Glomerular visceral epithelial cell (primary cell): ENCODE measurements at regions not wholly inside any gene's neighbourhood (a gene's known extent, or its start where the extent isn't known, plus 50 kb on each side); places are given as distances from the start of the nearest gene placed in this dataset.
A peak's percentile ranks its signal among the peaks of the same experiment; 100 is the strongest.

Experiments
- DNase-seq: peaks from one replicate; pipeline ENCODE4 v3.0.0-alpha.2; 2016; ENCODE audit errors: extremely low spot score

DNA sequence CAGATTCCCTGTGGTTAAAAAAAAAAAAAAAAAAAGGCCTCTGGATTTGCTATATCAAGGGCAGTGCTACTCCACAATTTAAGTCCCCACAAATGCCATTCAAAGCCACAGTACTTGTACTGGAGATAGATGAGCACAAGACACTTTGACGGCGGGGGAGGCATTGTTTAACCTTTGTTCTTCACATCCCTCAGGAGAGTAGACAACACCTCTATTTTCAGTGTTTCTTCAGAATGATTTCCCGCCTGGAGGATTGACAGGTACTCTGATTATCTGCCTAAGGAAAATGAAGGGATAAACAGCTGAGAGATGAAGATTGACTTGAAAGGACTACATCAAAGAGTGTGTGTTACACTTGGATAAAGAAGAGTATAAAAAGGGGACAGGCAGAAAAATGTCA is 58.7 kb downstream of the OTOL1 start:
- no peak for DNase-seq

DNA sequence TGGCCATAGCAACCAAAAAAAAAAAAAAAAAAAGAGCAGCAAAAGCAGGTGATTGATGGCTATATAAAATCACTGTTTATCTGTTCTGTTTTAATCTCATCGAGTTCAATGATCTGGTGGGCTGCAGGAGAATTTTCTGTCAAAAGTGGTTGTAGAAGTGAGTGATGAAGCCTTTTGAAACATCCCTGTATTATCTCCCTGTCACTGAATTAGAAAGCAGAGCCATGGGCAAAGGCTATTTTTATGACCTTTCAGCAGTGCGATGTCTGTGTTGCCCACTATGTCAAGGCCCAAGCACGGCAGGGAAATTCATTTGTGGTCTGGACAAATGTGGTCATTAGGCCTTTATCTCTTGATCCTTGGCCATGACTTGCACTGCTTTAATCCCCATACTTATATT is 59.9 kb downstream of the OTOL1 start:
- DNase-seq, result no peak

DNA sequence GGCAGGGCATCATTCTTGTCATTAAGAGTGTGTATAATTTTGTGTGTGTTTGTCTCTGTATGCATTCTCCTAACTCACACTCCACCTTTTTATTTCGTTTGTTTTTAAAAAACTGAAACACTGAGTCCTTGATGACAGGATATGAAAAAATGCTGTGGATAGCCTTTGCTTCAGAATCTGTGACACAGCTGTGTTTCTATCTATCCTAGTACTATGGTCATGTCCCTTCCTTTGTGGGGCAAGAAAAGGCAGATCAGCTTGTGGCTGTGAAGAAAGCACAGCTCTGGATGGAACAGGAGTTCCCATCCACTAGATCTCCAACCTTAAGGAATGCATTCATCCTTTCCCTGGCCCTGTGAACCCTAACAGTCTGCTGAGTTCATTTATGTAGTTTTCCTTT is 60.3 kb downstream of the OTOL1 start:
- no peak for DNase-seq

DNA sequence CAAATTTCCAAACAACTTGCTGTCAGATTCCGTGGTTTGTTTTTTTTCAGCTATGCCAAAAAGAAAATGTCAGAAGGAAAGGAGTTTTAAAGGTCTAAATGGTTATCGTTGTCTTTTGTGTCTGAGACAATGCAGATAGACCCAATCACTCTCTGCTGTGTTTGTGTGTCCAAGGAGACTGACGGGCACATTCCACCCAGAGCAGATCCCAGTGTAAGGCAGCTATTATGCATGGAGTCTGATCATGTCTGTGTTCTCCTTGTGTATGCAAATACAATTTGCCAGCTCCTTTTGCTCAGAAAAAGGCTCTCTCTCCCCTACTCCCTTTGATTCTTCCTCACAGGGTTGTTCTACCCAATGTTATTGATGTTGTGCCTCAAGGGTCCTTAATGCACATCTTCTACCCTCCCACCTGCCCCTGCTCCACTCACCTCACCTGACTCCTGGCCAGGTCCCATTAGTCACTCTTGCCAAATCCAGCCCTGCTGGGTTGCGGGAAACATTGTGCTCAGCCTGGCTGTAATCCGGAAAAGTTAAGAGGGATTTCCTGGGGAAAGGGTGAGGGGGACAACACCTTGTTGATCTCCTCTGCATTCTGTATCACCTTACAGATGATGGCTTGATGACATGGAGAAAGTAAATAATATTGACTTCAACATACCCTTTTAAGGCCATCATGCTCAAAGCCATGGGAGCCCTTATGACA is 61.0 kb downstream of the OTOL1 start:
- no peak for DNase-seq

DNA sequence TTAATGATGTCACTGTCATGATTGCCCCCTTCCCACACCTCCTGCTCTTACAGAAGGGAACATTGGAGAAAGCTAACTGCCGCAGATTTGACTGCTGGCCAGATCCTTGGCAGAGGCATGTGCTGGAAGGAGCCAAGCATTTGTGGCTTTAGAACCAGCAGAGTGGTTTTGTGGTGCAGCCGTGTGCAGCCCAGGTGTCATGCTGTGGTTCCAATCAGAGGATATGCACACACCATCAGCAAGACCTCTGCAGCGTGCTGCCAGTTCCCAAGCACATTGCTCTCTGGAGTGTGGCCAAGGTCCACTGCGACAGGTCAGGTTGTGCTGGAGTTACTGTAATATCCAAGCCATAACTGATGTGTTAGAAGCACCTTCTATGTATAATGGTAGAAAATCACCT is 61.6 kb downstream of the OTOL1 start:
- peak; percentile 87 for DNase-seq

DNA sequence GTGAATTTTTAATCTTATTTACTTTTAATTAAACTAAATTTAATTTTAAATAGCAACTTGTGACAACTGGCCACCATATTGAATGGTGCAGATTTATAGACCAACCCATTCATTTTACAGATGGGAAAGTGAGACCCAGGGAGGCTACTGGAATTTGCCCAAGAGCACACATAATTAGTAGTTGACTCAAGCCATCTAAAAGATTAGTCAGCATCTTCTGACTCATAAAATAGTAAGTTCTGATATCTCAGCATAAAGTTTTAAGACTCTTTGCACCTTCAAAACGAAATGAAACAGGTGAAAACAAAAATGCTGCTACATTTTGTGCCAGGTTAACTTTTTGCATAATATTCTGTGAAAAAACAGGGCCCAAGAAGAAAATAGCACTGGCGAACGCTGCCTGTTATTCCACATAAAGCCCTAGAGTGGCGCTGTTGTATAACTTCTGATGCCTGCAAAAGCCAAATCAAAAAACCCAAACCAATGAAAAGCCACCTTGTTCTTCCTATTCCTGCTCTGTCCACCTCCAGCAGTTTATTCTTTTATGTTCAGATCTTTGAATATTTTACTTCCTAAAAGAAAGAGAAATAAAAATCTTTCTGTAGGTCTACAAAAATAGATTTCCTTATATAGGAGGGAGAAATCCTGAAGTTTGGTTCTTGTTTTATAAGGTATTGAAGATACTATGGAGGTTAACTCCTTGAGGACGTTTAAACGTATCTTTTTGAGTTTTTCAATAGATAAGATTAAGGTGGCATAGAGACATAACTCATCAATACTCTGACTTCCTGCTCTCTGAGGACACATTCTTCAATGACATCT is 62.8 kb downstream of the OTOL1 start:
- peak; percentile 40 for DNase-seq

DNA sequence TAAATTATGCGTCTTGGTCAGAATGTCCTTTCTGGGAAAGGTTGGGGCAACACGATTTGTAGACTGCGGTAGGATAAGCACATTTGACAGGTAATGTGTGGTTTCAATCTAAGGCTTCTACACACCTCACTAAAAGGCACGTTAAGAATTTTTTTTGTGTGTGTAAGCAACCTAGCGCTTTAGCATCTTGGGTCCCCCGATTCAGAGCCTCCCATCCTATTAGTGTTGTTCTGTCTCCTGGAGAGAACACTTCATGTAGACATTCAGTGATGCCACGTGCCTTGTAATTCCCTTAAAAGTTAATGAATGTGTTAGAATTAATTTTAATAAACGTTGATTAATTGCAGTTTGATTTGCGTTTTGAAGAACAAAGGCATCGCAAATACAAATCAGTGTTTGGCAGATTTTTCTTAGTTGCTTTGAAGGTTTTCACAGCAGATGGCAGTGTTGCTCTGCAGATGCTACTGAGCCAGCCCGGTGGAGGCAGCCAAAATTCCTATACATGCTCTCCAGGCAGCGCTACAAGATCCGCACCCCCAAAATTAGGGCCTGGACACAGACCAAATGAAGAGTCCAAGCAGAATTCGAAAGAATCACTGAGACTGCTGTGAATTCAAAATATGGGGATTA is 63.5 kb downstream of the OTOL1 start:
- DNase-seq, result peak; percentile 9

DNA sequence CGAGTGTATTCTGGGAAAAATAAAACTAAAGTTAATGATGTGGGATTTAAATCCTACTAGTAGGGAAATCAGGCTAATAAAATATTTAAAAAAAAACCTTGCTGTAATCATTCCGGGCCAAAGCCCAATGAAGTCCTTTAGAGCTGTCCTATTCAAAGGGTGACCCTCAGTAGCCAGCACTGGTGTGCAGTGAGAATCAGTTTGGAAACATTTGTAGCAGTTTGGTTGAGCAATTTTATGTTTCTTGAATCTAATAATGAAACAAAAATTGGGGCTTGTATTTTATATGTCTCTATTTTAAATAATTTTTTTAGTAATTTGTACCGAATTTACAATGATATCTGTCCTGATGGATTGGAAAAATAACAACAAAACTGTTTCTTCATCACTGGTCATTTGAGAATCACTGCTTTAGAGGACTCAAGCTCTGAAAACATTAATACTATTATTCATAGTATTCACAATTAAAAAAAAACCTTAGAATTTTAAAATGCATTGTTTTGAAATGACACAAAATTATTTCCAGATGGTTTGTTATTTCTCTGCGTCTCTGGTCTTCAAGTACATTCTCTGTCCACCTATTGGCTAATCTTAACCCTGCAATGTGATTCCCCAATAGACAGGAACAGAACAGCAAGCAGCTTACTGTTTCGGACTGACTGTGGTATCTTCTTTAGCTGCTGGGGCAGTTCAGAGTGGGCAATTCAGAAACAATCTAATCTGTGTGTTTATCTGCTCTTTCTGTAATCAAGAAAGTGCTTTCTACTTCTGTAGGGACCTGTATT is 71.2 kb downstream of the OTOL1 start:
- no peak for DNase-seq

DNA sequence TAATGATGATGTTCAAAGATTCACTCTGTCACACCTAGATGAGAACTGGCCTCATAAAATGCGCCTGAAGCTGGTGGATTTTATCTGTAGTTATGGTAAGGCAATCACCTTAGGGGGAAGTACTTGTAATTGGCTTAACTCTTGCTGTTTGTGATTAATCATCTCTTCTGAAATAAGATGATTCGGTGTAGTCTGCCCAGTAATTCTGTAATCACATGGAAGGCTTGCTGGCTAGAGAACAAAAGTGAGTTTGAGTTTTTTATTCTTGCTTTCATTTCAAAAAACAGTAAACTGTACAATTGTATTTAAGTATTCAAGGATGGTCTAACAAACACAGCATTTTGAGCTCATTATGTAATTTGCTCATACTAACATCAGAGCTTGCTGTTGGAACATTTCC is 72.1 kb downstream of the OTOL1 start:
- DNase-seq, result no peak

DNA sequence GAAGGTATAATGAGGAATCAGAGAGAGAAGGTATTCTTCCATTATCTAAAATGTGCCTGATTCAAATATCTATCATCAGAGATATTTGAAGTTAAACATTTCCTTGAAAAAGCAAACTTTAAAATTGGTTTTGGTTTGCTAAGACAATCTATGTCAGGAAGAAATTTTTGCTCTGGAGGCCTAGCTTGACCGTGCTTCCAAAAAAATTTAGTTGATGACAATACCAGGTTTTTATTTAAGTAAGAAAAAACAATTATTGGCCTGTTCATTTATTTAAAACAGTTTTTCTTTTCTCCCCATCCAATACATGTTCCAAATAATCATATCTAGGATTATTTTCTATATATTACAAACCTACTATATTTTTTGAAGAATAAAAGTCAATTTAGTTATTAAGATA is 75.3 kb downstream of the OTOL1 start:
- DNase-seq, result no peak

DNA sequence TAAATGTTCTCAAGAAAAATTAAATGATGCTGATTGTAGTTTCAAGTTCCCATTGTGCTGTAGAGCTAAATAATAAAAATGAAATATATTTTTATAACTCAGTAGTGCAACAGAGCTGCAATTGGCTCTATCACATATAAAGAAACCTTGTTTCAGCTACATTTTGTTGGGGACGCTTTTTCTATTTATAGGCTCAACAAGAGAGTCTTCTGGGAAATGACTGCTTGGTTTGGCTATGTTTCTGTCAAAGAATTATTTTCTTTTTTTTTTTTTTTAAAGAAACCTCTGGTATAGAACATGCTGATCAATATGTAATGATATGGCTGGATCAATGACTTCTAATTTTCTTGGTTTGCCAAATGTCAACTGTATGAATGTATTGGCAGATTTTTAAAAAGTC is 76.5 kb downstream of the OTOL1 start:
- DNase-seq, result no peak

DNA sequence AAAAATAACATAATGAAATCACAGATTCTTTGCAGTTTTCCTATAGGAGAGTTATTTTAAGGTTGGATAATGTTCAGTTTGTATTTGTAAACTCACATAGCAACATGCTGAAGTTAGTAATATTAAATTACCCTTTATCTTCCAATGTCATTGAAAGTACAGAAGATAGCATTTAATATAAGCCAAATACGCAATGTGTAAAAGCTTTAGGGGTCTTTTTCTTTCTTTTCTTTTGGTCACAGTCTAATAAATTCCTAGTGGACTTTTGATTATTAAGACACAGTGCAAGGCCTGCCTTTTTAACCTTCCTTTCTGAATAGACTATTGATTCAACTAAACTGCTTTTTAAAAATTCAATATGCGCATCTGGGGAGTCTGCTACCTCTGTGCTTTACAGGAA is 79.3 kb downstream of the OTOL1 start:
- no peak for DNase-seq

DNA sequence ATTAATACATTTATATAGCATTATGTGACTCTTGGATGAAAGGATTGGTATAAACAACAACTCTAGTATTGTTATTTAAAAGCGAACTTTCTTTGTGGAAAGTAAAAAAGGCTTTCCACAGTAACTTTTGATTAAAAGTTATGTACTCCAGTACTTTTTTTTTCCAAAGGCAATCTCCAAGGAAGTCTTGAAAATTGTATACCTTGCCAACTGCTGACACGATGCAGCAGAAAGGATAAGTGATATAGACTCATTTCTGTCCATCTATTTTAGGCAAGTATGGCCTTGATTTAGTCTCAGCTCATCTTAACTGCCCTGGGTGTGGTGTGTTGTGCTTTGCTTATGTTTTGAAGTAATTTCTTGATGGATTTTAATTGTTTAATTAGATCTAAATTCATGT is 79.7 kb downstream of the OTOL1 start:
- no peak for DNase-seq

DNA sequence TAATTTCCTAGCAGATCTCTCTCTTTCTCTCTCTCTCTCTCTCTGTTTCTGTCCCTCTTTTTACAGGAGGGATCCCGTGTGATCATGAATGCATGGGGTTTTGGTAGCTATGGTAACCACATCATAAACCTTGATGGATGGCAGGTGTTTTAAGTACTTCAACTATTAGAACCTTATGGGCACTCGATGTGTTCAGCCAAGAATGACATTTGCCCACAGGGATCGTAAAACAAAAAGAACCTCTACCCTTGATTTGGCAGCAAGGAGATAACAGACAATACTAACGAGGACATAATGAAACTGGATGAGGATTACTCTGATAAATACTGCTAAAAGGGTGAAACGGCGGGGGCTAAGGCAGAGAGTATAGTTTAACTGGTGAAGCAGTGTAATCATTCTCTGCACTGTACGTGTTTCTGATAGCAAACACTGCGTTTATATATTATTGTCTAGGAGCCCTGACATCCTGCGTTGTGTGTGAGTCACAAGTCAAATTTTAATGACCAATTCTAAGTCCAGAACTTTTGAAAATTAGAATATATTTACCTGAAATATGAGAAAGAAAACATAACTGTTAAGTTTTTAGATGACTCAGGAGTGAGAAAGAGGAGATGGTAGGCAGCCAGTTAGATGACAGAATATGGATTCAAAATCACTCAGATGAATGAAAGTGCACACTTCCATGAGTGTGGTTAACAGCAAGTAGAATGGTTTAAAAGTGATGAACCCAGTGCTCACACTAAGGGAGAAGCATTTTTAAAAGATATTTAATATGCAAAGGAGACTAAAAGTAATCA is 80.3 kb downstream of the OTOL1 start:
- DNase-seq, result no peak

DNA sequence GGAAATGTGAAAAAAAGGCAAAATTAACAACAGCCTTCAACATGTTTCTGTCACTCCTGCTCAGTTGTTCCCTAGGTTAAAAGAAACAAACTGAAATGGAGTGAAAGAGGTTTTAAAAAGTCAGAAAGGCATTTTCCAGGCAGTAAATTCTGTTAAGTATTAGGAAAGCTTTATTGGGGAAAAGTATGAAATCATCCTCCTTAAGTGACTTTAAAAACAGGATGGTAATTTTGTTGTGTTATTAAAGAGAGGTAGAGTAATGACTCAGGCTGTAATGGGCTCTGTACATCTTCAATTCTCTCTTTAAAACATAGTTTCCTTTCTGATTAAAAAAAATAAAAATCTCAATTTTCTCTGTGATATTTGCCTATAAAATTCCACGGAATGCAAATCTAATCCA is 81.1 kb downstream of the OTOL1 start:
- DNase-seq, result no peak

DNA sequence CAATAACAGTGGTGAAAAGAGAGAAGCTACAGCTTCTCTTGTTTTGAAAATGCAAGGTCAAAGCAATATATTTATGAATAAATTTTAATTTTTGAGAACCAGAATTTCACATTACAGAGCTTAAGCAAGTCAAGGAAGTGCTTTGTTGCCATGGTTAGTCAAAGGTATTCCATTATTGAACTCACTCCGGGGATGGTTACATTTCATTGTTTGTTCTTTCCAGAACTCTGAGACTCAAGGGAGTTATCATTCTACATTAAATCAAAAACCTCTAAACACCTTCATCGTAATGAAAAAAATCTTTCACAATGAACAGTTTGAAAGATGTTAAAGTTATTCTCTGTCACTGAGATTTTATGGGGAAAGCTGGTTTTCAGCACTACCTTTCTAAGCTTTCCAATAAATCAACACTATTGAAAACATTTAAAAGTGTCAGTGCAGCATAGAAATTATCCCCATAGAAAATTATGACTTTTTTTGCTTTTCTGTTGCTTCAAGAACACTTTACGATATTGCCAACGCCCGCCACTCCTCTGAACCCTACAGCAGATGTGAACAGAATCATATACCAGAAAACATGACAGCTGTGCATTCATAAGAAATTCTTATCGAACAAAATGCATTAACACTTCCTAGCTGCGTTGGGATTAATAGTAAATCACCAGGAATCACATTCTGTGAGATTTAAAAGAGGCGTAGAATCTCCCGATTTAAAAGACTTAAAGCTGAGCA is 83.0 kb downstream of the OTOL1 start:
- no peak for DNase-seq

DNA sequence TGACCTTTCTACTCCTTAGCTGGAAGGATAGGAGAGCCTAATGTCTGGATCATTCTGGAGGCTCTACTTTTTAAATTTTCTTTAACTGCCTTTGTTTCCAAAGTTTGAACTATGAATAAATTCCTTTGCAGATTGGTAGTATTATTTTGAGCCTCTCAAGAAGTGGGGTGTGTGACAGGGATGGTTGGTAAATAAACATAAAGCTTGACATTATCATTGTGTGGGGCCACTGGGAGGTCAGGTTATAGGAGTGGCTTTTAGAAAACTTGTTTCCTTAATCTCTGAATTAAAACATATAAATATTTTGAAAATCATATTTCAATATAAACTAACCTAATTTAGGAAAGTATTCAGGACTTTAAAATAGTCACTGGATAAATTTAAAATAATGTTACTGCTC is 89.3 kb downstream of the OTOL1 start:
- no peak for DNase-seq

DNA sequence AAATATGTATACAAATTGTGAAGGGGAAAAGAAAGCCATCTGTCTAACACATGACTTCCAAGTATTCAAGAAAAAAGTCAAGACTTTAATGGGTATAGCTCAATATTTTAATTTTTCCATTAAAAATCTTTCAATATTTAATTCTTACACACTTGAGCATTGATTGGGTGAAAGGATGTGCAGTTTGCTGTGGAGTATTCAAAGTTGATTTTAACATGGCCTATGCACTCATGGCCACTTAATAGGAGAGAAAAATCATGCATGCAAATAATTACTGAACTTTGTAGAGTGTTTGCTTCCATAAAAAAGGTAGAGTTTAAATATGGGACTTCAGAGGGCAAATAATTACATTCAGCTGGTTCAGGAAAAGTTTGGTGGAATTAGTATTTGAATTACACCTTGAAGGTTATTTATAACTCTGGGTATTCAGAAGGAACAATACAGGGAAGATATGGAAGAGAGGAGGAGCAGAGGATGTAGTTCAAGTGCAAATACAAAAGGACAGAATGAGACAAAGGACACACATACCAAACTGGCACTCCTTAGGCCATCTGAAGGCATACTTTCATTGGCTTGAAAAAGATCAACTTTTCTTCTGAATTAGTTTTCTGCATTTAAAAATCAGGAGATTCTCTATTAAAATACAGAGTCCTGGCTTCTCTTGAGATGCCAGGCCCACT is 90.1 kb downstream of the OTOL1 start:
- no peak for DNase-seq

DNA sequence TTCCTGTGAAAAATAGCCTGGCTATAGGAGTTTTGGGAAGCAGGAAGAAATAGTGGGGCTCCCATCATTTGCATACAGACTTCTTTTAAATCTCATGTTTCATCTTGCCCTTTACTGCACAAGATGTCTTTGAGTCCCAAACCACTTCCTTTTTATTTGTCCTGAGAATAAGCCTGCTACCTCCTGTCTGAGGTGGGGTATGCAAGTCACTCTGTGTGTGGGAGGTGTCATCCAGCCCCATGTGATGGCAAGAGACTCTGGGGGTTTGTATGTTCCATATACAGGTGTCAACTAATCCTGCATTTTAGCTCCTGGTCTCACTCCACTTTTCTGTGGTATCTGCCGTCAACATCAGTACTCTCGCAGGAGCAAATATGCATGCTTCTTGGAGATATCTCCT is 102.0 kb downstream of the OTOL1 start:
- no peak for DNase-seq

DNA sequence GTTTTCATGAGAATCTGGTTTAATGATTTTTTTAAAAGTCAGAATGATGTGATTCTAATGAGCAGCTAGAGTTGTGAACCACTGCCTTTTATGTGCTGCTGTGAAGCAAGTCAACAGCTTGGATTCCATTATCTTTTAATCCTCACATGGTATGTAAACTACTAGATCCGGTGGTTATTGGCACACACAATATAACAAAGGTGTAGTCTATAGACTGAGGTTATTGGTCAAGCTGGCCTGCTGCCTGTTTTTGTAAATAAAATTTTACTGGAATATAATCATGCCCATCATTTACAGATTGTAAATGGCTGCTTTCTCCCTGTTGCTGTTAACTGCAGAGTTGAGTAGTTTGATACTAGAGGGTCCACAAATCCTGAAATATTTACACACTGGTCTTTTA is 103.1 kb downstream of the OTOL1 start:
- no peak for DNase-seq
